HS-27A (cell line): ENCODE measurements at regions not wholly inside any gene's neighbourhood (a gene's known extent, or its start where the extent isn't known, plus 50 kb on each side); places are given as distances from the start of the nearest gene placed in this dataset.
A peak's percentile ranks its signal among the peaks of the same experiment; 100 is the strongest.
"Not testable (repeated sequence)": the region's sequence is repeated elsewhere in the genome, so short reads cannot be mapped to it uniquely, and the experiment has no call there.

Source experiments
- DNase-seq: peaks from one replicate; pipeline ENCODE4 v3.0.0-alpha.2; 2012; ENCODE audit warnings: low read depth, missing footprints

DNA sequence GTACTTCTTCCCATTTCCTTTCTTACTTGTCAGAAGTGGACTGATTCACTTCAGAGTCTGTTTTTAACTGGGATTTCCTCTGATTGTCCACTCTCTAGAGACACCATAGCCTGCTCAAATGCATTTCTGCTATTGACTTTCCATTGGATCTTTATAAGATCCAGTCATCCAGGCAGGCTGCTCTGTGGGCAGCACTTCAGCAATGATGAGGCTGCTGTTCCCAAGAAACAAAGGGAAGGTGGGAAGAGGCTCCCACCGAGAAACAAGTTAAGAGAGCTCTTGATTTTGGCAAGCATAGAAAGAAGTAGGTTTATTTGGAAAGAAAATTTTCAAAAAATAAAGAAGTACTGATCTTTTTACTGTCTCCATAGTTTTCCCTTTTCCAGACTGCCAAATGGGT is 125.8 kb upstream of the STARD13 start:
- DNase-seq, result no peak

DNA sequence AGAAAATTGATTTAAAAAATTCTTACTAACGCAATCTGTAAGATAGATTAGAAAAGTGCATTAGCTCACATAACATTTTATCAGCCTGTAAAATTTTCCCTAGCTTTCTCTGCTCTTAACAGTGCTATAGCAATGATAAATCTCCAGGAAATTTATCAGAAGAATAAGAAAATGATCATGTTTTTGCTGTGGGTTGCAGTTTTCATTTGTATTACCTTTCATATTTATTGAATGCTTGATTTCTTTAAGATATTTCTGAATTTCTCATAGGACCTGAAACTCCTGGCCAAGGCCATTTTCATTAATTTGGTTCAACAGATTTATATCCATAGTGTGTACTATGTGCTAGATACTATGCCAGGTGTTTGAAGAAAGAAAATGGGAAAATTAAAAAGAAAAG is 130.3 kb upstream of the STARD13 start:
- DNase-seq, result no peak

DNA sequence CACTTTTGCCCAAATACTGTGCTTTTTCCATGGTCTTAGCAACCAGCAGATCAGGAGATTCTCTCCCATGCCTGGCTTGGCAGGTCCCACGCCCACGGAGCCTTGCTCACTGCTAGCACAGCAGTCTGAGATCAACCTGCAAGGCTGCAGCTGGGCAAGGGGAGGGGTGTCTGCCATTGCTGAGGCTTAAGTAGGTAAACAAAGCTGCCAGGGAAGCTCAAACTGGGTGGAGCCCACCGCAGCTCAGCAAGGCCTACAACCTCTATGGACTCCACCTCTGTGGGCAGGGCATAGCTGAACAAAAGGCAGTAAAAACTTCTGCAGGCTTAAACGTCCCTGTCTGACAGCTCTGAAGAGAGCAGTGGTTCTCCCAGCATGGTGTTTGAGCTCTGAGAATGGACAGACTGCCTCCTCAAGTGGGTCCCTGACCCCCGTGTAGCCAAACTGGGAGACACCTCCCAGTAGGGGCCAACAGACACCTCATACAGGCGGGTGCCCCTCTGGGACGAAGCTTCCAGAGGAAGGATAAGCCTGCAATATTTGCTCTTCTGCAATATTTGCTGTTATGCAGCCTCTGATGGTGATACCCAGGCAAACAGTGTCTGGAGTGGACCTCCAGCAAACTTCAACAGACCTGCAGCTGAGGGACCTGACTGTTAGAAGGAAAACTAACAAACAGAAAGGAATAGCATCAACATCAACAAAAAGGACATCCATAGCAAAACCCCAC is 132.8 kb upstream of the STARD13 start:
- not testable (repeated sequence) for DNase-seq

DNA sequence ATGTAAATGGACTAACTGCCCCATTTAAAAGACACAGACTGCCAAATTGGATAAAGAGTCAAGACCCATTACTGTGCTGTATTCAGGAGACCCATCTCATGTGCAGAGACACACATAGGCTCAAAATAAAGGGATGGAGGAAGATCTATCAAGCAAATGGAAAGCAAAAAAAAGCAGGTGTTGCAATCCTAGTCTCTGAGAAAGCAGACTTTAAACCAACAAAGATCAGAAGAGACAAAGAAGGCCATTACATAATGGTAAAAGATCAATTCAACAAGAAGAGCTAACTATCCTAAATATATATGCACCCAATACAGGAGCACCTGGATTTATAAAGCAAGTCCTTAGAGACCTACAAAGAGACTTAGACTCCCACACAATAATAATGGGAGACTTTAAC is 134.6 kb upstream of the STARD13 start:
- DNase-seq, result not testable (repeated sequence)

DNA sequence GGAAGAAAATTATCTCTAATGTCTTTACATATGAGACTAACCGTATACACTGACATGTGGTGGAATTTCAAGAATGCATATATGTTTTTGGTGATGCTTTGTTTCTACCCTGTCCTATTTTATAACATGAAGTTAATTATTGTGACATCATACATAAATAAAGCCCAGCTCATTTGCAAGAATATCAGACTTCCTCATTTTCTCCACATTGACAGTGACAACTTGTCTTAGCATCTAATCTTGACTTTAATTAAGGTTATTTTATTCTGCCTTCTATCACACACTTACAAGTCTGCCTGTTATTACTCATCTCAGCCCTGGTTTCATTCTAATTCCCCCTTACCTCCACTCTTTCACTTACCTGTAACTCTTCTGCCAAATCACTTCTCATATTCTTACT is 140.6 kb upstream of the STARD13 start:
- DNase-seq, result no peak

DNA sequence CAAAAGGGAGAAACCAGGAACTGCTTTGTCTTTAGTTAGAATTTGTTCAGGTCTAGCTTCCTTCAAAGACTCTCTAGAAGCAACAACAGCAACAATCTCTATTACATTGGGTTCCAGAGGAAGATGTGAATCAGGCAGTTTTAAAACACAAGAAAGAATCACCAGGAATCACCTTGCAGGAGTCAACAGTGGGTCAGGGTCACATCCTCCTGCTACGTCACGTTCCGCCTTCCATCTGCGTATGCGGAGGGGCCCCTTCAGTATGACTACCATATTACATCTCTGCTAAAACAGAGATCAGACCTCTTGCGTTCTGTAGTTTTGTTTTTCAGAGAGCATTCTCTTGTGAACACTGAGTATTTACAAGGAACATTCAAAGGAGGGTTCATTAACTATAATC is 147.8 kb upstream of the STARD13 start:
- DNase-seq, result no peak

DNA sequence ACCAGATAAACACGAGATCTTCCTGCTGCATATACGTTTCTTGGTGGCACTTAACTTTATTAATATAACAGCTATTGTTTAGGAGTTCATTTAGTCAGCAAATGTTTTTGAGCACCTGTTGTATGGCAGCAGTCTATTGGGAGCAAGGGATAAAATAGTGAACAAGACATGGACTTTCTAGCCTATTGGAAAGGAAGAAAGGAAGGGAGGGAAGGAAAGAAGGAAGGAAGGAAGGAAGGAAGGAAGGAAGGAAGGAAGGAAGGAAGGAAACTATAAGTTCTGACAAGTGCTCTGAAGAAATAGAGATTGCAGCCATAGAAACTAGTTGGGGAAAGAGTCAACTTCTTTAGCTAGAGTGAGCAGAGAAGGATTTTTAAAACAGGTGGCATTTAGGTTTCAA is 149.1 kb upstream of the STARD13 start:
- DNase-seq, result no peak

DNA sequence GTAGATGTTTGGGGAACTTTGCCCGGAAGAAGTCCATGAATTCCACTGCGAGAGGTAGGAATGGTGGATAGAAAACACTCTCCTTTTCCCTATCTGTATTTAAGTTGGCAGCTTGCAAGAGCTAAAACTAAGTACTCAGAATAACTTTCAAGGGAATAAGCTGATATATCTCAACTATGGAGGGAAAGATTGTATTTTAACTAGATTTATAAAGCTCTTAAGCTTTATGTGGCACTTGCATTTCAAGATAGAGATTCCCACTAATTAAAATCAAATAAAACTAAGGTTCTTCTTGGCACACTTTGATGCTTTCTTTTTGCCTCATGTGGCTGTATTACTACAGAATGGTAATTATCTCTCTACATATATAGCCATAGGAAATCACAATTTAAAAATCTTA is 149.7 kb upstream of the STARD13 start:
- DNase-seq, result no peak

DNA sequence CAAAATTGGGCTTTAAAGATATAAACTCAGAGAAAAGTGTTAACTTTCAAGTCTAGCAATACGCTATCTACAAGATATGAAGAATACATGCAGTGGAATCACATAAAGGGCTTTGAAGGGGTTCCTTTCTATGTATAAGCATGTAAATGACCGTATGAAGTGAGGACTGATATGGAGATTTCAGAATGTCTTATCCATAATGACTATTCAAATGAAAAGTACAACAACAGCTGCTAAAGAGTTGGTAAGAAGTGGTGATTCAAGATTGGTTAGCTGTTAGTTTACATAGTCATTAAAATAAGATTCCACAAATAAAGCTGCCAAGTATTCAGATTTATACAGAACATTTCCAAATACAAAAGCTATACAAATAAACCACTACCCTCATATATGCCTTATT is 153.4 kb upstream of the STARD13 start:
- DNase-seq, result no peak

DNA sequence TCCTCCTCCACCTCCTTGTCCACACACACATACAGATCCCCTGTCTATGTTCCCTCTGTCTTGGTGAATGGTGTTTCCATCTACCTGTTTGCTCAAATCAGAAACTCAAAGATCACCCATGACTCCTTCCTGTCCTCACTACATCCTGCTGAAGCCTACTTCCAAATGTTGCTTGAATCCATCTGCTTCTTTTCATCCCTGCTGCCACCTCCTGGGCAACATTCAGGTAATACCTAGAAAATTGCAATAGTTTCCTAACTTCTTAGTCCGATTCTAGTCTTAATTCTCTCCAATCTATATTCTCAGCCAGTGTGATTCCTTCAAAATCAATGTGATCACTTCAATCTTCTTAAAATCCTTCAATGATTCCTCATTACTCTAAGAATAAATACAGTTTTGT is 155.5 kb upstream of the STARD13 start:
- DNase-seq, result peak; percentile 2

DNA sequence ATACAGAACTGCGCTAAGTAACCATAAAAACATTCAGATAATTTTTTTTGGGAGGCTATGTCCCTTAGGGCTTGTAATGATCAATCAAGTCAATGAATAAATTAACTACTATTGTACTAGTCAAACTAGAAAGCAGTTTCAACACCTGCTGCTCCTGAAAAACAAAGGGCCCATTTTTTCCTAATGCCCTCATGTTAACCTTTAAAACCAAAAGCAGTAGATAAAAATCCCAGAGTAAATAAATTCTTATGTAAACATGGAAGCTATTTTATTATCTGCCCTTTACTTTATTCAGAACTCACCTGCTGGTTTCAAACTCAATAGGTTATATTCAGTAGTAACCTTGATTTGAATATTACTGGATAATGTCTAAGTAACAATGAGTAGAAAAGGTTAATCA is 159.5 kb upstream of the STARD13 start:
- no peak for DNase-seq

DNA sequence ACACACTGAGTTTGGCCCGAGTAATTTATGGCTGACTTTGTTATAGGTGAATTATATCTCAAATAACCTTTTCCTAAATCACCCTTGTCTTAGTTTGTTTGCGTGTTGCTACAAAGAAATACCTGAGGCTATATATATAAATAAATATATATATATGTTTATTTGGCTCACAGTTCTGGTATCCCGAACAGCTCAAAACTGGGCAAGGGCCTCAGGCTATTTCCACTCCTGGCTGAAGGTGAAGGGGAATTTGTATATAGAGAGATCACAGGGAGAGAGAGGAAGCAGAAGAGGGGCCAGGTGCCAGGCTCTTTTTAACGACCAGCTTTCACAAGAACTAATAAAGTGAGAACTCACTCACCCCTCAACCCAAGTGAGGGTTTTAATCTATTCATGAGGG is 159.9 kb upstream of the STARD13 start:
- no peak for DNase-seq

DNA sequence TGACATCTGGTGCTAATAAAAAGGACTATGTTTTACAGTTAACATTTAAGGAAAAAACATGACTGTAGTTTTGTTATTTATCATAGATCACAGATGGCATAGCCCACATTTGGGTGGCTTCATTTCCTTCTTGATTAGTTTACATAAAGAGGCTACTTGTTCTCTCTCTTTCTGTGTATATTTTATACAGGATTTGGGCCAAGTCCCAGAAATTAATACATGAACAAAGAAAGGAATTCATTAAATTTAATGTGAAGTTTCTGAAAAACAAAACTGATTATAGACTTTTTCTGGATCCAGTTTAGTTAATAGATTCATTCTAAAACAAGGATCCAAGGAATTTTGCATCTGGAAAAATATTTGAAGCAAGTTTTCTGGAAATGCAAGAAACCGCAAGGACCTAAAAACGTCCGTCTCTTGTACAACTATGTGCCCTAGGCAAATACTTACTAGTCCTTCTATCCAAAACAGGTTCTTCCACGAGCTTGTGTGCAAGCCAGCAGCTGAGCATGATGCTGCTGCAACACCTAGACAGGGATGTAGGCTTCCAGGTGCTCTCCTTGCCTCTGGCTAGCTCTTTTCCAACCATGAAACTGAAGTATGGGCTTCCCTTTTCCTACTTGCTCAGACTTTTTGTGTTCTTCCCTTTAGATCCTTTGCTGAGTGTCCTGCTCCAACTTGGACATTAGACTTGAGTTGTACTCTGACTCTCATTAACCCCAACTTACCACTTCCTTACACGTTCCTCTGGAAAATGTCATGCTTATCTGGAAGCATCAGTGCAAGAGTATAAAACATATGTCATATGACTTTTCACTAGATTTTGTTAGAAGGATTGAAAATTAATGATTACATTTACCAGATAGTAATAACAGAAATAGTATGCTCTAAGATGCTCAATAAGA is 161.5 kb upstream of the STARD13 start:
- no peak for DNase-seq

DNA sequence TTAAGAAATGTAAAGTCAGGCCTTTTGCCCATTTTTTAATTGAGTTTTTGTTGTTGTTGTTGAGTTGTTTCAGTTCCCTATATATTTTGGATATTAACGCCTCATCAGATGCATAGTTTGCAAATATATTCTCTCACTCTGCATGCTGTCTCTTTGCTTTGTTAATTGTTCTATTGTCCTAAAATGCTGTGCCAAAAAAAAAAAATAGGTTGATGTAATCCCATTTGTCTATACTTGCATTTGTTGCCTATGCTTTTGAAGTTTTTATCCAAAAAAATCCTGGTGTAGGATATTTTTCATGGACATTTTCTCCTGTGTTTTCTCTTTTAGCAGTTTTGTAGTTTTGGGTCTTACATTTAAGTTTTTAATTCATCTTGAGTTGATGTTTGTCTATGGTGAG is 163.3 kb upstream of the STARD13 start:
- no peak for DNase-seq

DNA sequence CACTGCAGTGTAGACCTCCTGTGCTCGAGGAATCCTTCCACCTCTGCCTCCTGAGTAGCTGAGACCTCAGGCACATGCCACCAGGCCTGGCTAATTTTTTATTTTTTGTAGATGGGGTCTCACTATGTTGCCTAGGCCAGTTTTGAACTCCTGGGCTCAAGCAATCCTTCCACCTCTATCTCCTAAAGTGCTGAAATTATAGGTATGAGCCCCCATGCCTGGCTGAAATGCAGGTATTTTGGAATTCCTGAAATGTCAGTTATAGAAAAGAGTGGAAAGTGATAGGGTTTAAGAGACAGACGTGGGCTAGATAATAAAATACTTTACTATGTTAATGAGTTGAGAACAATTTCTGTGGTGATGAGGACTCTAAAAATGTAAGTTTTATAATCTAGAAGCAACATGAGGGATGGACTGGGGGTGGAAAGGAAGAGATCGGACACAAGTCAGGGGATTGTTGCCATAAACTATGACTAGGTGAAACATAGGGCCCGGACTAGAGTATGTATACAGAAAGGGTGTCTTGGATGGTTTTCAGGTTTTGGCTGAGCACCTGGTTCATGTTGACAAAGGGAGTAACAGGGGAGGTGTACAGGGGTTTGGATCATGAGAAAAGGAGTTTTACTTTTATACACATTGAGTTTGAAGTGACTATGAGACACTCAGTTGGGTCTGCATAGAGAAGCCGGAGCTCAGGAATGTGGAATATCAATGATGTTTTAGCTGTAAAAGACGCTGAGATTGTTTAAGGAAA is 165.6 kb upstream of the STARD13 start:
- DNase-seq, result no peak

DNA sequence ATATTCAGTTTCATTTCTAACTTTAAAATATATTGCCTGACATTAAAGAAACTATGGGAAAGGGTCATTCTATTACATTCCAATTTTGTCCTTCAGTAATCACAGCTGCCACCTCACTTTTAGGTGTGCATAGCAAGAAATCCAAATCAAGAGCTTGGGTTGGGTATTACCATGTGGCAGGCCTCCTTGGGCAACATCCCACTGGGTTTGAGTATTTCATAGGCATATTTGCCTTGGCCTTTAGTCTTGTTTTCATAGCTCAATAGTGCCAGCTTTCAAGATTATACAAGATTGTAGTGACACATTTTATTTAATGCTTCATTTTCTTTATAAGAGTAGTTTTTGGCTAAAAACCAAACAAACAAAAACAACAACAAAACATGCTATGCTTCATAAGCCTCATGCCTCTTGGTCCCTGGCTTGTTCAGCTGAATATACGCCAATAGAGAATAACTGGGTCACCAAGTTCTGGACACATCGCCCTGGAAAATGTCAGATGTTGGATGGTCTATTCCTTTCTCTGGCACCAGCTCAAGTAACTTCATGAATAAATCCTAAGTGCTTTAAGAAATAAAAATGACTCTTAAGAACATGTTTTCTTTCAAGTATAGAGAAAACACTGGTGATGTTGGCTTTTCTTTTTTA is 167.4 kb upstream of the STARD13 start:
- no peak for DNase-seq

DNA sequence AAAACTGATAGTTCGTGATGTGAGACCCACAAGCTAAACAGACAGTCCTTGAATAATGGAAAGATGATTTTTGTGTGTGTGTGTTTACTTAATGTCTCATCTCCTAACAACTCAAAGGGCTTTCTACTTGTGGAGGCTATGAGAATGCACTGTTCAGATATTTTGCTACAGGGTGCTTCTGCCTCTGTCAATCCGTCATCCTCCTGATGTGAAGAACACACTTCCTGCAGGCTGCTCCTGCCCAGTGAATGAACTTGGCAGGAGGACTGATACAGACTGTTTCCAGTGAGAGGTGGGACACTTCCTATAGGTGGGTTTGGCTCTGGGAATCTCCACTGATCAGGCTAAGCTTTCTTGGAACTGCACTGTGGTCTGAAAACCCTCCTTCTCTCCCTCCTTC is 168.4 kb upstream of the STARD13 start:
- DNase-seq, result no peak

DNA sequence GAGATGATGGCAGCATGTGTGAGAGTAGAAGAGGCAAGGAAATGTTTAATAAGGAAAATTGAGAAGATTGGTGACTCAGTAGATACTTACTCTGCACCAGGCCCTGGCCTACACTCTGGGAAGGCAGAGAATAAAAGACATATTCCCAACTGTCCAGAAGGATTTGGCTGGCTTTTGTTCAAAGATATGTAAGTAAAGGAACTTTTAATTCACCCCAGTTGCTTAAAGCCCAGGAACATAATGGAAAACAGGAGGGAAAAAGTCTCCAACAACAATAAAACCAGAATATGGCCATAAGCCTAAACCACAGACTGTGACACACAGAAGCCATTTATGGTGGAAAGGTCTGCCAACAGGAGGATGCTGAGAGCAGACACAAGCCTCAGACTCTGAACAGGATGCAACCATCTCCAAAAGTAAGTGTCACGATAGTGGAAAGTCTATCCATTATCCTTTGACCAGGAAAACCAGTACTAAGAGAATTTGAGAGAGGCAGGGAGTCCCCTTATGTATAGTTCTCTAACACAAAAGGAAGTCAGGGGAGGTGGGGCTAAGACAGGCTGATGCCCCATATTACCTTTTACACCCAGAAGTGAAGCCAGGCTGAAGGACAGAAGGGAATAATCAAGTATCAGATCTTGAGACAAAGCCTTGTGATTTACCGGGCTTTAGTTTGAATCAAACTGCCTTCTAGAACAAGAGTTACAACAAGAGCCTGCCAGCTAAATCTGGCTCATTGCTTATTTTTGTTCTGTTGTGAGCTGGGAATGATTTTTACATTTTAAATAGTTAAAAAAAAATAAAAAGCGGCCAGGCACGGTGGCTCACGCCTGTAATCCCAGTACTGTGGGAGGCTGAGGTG is 169.5 kb upstream of the STARD13 start:
- no peak for DNase-seq

DNA sequence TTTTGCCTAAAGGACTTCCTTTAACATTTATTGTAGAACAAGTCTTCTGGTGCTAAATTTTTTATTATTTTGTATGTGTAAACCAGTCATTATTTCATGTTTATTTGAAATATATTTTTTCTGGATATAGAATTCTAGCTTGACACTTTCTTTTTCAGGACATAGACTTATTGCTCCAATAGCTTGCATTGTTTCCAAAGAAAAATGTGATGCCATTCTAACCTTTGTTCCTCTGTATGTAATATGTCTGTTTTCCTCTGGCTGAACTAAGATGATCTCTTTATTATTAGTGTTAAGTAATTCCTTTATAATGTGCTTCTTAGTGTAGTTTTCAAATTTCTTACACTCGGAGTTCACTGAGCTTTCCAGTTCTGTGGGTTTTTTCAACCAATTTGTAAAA is 174.1 kb upstream of the STARD13 start:
- no peak for DNase-seq

DNA sequence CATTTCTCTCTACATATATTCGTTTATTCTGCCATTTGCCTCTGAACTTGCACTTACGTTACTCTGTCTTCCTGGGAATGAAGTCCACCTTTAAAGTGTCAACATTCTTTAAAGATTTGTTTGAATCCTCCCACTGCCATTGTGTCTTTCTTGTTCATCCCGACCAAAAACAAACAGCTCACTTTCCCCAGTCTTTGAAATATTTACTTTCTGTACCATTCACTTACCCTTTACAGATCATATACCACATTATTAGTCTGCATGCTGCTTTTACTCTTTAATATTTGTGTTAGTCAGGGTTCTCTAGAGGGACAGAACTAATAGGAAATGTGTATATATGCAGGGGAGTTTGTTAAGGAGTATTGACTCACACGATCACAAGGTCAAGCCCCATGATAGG is 176.6 kb upstream of the STARD13 start:
- DNase-seq, result no peak

DNA sequence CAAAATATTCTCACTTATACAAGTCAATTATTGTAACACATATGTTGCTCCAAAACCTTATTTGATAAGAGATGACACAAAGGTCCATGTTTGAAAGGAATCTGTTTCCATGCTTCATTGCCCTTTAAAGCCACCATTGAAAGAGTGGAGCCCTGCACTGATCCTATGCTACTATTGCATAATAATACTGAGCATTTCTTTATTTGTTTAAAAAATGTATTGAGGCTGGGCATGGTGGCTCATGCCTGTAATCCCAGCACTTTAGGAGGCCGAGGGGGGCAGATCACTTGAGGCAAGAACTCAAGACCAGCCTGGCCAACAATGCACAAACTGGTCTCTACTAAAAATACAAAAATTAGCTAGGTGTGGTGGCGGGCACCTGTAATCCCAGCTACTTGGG is 178.8 kb upstream of the STARD13 start:
- no peak for DNase-seq
